Neuronal stem cell (in vitro differentiated cells): ENCODE measurements at regions not wholly inside any gene's neighbourhood (a gene's known extent, or its start where the extent isn't known, plus 50 kb on each side); places are given as distances from the start of the nearest gene placed in this dataset.

ENCODE experiments used
- DNase-seq: peaks from one replicate; pipeline ENCODE4 v3.0.0-alpha.2; 2013; ENCODE audit warnings: low spot score
- H2AFZ ChIP-seq: one replicate; pipeline ENCODE4 v1.6.1; 2013; ENCODE audit warnings: mild to moderate bottlenecking, low read length, inconsistent platforms
- H2AK5ac ChIP-seq: 2 replicates; pipeline ENCODE4 v1.6.1; 2013; ENCODE audit warnings: low read depth, mild to moderate bottlenecking, inconsistent platforms, low read length, moderate library complexity, mixed read lengths
- H2BK120ac ChIP-seq: 2 replicates; pipeline ENCODE4 v1.6.1; 2013; ENCODE audit warnings: low read depth, mild to moderate bottlenecking, inconsistent platforms, low read length, moderate library complexity, mixed read lengths
- H2BK12ac ChIP-seq: one replicate; pipeline ENCODE4 v1.6.1; 2013; ENCODE audit warnings: low read length, inconsistent platforms
- H2BK15ac ChIP-seq: 2 replicates; pipeline ENCODE4 v1.6.1; 2013; ENCODE audit warnings: mild to moderate bottlenecking, low read length, inconsistent platforms, mixed read lengths
- H2BK5ac ChIP-seq: one replicate; pipeline ENCODE4 v1.6.1; 2013; ENCODE audit warnings: inconsistent platforms, mild to moderate bottlenecking, low read length, moderate library complexity
- H3K14ac ChIP-seq: one replicate; pipeline ENCODE4 v1.6.1; 2013; ENCODE audit warnings: low read length, inconsistent platforms
- H3K18ac ChIP-seq: 2 replicates; pipeline ENCODE4 v1.6.1; 2013; ENCODE audit warnings: low read length, inconsistent platforms
- H3K23ac ChIP-seq: 2 replicates; pipeline ENCODE4 v1.6.1; 2013; ENCODE audit warnings: low read depth, mild to moderate bottlenecking, mixed read lengths, low read length, inconsistent platforms; ENCODE audit not compliant: poor library complexity
- H3K27ac ChIP-seq: replicated peaks from 3 replicates; pipeline ENCODE4 v1.5.1; 2013; ENCODE audit warnings: low read length, inconsistent platforms
- H3K27me3 ChIP-seq, 3 experiments: 2 replicates each; pipeline ENCODE4 v1.6.1; 2013; ENCODE audit warnings: low read length in 3 of 3, mild to moderate bottlenecking in 2 of 3, inconsistent platforms in 1 of 3, low read depth in 1 of 3, mixed read lengths in 1 of 3, moderate library complexity in 1 of 3; ENCODE audit not compliant: control insufficient read depth in 3 of 3, insufficient read depth in 3 of 3
- H3K36me3 ChIP-seq, 2 donors: replicated peaks in 1 of 2; 2 replicates each; pipeline ENCODE4 v1.6.1; 2013; ENCODE audit warnings: low read length in 2 of 2; ENCODE audit not compliant: control insufficient read depth in 2 of 2, insufficient read depth in 2 of 2
- H3K4ac ChIP-seq: 2 replicates; pipeline ENCODE4 v1.6.1; 2013; ENCODE audit warnings: inconsistent platforms, mild to moderate bottlenecking, low read length, moderate library complexity
- H3K4me1 ChIP-seq, 2 donors: 1 replicate in 1 of 2; 2 replicates in 1 of 2; pipeline ENCODE4 v1.6.1; 2013; ENCODE audit warnings: low read length in 2 of 2, low read depth in 1 of 2; ENCODE audit not compliant: control insufficient read depth in 2 of 2, insufficient read depth in 1 of 2
- H3K4me2 ChIP-seq: one replicate; pipeline ENCODE4 v1.6.1; 2013; ENCODE audit warnings: mild to moderate bottlenecking, low read length, inconsistent platforms; ENCODE audit not compliant: insufficient read depth, poor library complexity, severe bottlenecking
- H3K4me3 ChIP-seq, 2 donors: 2 replicates each; pipeline ENCODE4 v1.5.1; 2013; ENCODE audit warnings: low read length in 2 of 2, mild to moderate bottlenecking in 2 of 2, inconsistent platforms in 1 of 2, moderate library complexity in 1 of 2
- H3K79me1 ChIP-seq: one replicate; pipeline ENCODE4 v1.6.1; 2013; ENCODE audit warnings: low read depth, mild to moderate bottlenecking, inconsistent platforms, low read length, moderate library complexity
- H3K9ac ChIP-seq: one replicate; pipeline ENCODE4 v1.6.1; 2013; ENCODE audit warnings: mild to moderate bottlenecking, low read depth, low read length, inconsistent platforms; ENCODE audit not compliant: poor library complexity
- H3K9me3 ChIP-seq, 2 donors: replicated peaks in 1 of 2; 2 replicates each; pipeline versions ENCODE3 to v1.6.1; 2013; ENCODE audit warnings: low read length in 2 of 2, mild to moderate bottlenecking in 2 of 2, inconsistent platforms in 1 of 2, low read depth in 1 of 2, mixed read lengths in 1 of 2, moderate library complexity in 1 of 2; ENCODE audit not compliant: control insufficient read depth in 2 of 2, insufficient read depth in 1 of 2
- H4K8ac ChIP-seq: one replicate; pipeline ENCODE4 v1.6.1; 2013; ENCODE audit warnings: low read depth, mild to moderate bottlenecking, inconsistent platforms, low read length, moderate library complexity
- H4K91ac ChIP-seq: one replicate; pipeline ENCODE4 v1.6.1; 2013; ENCODE audit warnings: low read length, low read depth, mild to moderate bottlenecking, inconsistent platforms; ENCODE audit not compliant: poor library complexity
- WGBS, 2 donors: extraction: QIAGEN DNeasy Blood & Tissue Kit; methylation state at CpG; one replicate each; pipeline ENCODE4 v1.1.7; 2013; ENCODE audit warnings: missing lambda C conversion rate in 2 of 2, mixed read lengths in 1 of 2; ENCODE audit not compliant: insufficient read length in 2 of 2, insufficient replicate concordance in 1 of 2; ENCODE audit errors: extremely low coverage in 2 of 2; 5-methylcytosine and 5-hydroxymethylcytosine counted together

DNA sequence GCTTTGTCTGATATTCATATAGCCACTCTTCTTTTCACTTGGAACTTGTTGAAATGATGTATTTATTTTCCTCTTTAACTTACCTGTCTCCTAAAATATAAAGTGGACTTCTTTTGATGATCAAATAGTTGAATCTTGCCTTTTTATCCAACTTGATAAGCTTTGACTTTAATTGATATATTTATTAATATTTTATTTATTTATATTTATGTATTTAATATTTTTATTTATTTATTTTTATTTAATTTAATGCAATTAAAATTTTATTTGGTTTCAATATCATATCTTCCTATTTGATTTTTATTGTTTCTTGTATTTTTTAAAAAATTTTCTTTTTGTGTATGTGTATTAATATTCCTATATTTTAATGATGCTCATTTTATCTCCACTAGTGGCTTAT, 555.1 kb upstream of the EPHA6 start:
- H3K18ac ChIP-seq: no peak overlapping the region
- no peak overlapping the region for H3K14ac ChIP-seq
- no peak overlapping the region for H3K4me3 ChIP-seq
- no peaks in the 10 kb centered on the region for H3K36me3 ChIP-seq
- H3K23ac ChIP-seq: no peak overlapping the region
- H4K8ac ChIP-seq: no peak overlapping the region
- no peak for DNase-seq
- no peak overlapping the region for H3K4ac ChIP-seq
- no peak overlapping the region for H2AFZ ChIP-seq
- no peak overlapping the region for H4K91ac ChIP-seq
- no peaks in the 10 kb centered on the region for H3K4me1 ChIP-seq
- no peak overlapping the region for H3K9ac ChIP-seq
- H3K79me1 ChIP-seq: no peaks in the 10 kb centered on the region
- no peak overlapping the region for H2BK15ac ChIP-seq
- H2BK12ac ChIP-seq: no peak overlapping the region
- H3K27ac ChIP-seq: no peak overlapping the region
- no peak overlapping the region for H3K4me2 ChIP-seq
- H2BK5ac ChIP-seq: no peak overlapping the region
- H2AK5ac ChIP-seq: no peak overlapping the region
- no peaks in the 10 kb centered on the region for H3K27me3 ChIP-seq
- no peak overlapping the region for H2BK120ac ChIP-seq
- peaks cover 0 to 2% of the 10 kb centered on the region in 2 donors for H3K9me3 ChIP-seq

DNA sequence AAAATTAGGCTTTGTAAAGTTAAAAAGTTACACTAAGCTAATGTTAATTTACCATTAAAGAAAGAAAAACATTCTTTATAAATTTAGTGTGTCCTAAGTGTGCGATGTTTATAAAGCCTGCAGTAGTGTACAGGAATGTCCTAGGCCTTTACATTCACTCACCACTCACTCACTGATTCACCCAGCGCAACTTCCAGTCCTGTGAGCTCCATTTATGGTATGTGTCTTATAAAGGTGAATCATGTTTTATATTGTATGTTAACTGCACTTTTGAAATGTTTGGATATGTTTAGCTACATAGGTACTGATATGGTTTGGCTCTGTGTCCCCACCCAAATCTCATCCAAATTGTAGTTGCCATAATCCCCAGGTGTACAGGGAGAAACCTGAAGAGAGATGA, 549.7 kb upstream of the EPHA6 start:
- no peak for DNase-seq
- Histone ChIP-seq H3K18ac (no peak overlapping the region), H3K23ac (no peak overlapping the region), H2BK120ac (no peak overlapping the region), H3K4me2 (no peak overlapping the region), H3K79me1 (no peaks in the 10 kb centered on the region), H2BK15ac (no peak overlapping the region), H3K4ac (no peak overlapping the region), H3K4me1 (no peaks in the 10 kb centered on the region), H3K14ac (no peak overlapping the region), H3K27me3 (no peaks in the 10 kb centered on the region), H2AFZ (no peak overlapping the region), H4K8ac (no peak overlapping the region), H3K4me3 (no peak overlapping the region), H2BK5ac (no peak overlapping the region), H3K27ac (no peak overlapping the region), H3K9me3 (no peaks in the 10 kb centered on the region), H4K91ac (no peak overlapping the region), H2AK5ac (no peak overlapping the region), H3K9ac (no peak overlapping the region), H3K36me3 (no peaks in the 10 kb centered on the region), H2BK12ac (no peak overlapping the region)
- WGBS, 2 donors: no CpG with 5 or more reads among the region's 2 CpGs

DNA sequence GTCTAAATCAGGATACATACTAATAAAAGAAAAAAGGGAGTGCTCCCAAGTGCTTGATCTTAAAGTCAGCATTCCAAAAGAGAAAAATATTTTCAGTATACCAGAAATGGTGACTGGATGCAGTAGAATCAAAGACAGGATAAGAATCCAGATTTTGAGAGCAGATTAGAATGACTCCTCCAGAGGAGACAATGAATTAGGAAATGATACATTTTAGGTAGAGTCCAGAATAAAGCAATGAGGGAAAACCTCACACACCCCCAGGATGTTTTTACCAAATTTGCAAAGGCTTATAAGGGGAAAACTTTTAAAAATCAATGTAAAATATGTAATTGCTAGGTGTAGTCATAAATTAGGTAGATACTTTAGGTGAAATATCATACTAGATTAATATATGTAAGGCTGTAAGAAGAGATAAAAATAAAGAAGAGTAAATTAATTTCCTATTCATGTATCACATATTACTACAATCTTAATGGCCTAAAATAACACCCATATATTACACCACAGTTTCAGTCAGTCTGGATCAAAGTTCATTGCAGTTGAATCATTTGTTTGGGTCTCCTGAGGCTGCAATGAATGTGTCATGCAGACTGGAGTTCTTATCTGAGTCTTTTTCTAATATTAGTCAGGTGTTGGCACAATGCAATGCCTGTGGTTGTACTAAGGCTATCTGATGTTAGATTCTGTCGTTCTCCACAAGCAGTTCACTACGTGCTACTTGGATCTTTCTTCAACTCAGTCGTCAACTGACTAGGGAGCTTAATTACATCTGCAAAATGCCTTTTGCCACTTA, 547.8 kb upstream of the EPHA6 start:
- Histone ChIP-seq H3K36me3 (no peaks in the 10 kb centered on the region), H3K9me3 (no peaks in the 10 kb centered on the region), H2AK5ac (no peak overlapping the region), H2BK12ac (no peak overlapping the region), H3K23ac (no peak overlapping the region), H4K91ac (no peak overlapping the region), H2BK120ac (no peak overlapping the region), H3K9ac (no peak overlapping the region), H3K27me3 (no peaks in the 10 kb centered on the region), H3K4me3 (no peak overlapping the region), H3K14ac (no peak overlapping the region), H2BK15ac (no peak overlapping the region), H3K4me2 (no peak overlapping the region), H2BK5ac (no peak overlapping the region), H3K27ac (no peak overlapping the region), H3K79me1 (no peaks in the 10 kb centered on the region), H2AFZ (no peak overlapping the region), H4K8ac (no peak overlapping the region), H3K4me1 (no peaks in the 10 kb centered on the region), H3K18ac (no peak overlapping the region), H3K4ac (no peak overlapping the region)
- WGBS, 2 donors: no CpG with 5 or more reads among the region's 3 CpGs
- no peak for DNase-seq

DNA sequence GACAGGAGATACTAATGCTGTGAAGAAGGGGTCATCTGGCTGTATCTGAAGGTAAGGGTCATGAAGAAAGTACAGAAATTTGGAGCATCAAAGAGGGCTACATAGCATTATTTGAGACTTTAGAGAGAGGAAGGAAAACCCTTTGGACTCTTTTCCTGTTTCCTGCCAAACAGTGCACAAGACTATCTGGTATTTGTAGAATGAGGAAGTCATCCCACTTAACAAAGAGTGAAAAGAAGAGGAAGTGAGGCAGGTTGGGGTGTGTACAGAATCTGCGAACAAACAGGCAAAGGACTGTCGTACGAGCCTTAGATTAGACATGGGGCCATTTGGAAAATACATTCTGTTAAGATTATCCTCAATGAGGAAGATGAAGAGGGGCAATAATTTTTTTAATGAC, 546.8 kb upstream of the EPHA6 start:
- Histone ChIP-seq H3K27ac (no peak overlapping the region), H3K14ac (no peak overlapping the region), H4K8ac (no peak overlapping the region), H3K79me1 (no peaks in the 10 kb centered on the region), H3K36me3 (no peaks in the 10 kb centered on the region), H2BK5ac (no peak overlapping the region), H2BK120ac (no peak overlapping the region), H2BK15ac (no peak overlapping the region), H3K4me2 (no peak overlapping the region), H3K4me3 (no peak overlapping the region), H3K18ac (no peak overlapping the region), H2BK12ac (no peak overlapping the region), H2AK5ac (no peak overlapping the region), H2AFZ (no peak overlapping the region), H3K9ac (no peak overlapping the region), H3K4me1 (no peaks in the 10 kb centered on the region), H3K4ac (no peak overlapping the region), H3K27me3 (no peaks in the 10 kb centered on the region), H4K91ac (no peak overlapping the region), H3K9me3 (no peaks in the 10 kb centered on the region), H3K23ac (no peak overlapping the region)
- WGBS, 2 donors: no CpG with 5 or more reads among the region's 3 CpGs
- DNase-seq: no peak
